Colonic mucosa (tissue), 4 donors: ENCODE measurements at regions not wholly inside any gene's neighbourhood (a gene's known extent, or its start where the extent isn't known, plus 50 kb on each side); places are given as distances from the start of the nearest gene placed in this dataset.

Experiments
- DNase-seq: peaks from one replicate; pipeline ENCODE4 v3.0.0-alpha.2; 2020
- H3K27ac ChIP-seq: fragments of 200-600 bp; one replicate; pipeline ENCODE4 v1.8.0; 2021
- H3K27me3 ChIP-seq: fragments of 200-600 bp; one replicate; pipeline ENCODE4 v1.8.0; 2021
- H3K36me3 ChIP-seq: fragments of 200-600 bp; one replicate; pipeline ENCODE4 v1.8.0; 2021
- H3K4me1 ChIP-seq: fragments of 200-600 bp; one replicate; pipeline ENCODE4 v1.8.0; 2021; ENCODE audit warnings: mild to moderate bottlenecking
- H3K4me3 ChIP-seq: fragments of 200-600 bp; one replicate; pipeline ENCODE4 v1.8.0; 2021
- H3K9ac ChIP-seq, 2 donors: one replicate each; pipeline ENCODE4 v1.7.0; 2013; ENCODE audit warnings: control low read depth in 2 of 2, low read depth in 2 of 2, low read length in 2 of 2
- H3K9me3 ChIP-seq: fragments of 200-600 bp; one replicate; pipeline ENCODE4 v1.8.0; 2021
- intact Hi-C: fragments of 100-400 bp; cut with DNase I; formaldehyde crosslinking; loops from one replicate; pipeline ENCODE4 v1.14.1; 2022
- TF ChIP-seq, protein P1 (sequence below): fragments of 200-600 bp; IDR thresholded peaks from one replicate; pipeline ENCODE4 v1.8.0; 2022; ENCODE audit warnings: antibody characterized with exemption, mild to moderate bottlenecking
- donor health status: healthy.
- donor health status: DM: no; HTN: no; CAD: no.
- donor health status: DM: no; HTN: no; CAD: no.

DNA sequence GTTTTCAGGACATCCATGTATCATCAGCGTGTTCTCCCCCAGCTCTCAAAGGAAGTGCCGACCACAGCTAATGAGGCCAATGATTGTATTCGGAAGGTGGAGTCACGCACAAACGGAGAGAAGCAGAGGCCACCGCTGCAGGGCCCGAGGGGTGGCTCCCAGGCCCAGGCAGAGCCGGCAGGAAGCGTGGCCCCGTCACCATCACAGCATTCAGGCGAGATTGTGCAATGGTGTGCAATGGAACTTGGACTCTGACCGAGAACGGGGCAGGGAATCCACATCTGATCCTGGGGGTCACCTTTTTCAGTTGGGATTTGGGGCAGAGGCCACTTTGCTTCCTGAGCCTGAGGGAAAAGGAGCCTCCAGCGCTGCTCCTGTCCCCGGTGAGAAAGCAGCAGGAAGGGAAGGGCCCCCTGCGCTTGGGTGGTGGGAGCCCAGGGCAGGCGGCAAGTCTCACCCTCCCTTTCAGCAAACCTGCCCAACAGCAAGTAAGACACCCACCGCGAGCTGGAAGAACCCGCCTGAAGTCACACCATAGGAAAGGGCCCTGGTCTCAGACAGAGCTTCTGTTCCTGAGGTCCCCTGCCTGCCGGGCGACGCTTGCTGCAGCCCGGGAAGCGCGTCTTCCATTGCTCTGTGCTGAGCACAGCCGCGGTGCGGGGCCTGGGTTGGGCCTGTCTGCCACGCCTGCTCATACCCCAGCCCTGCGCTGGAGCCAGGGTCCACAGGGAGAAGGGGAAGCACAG, 1430.7 kb downstream of the BRD1 start:
- Histone ChIP-seq H3K27ac (no peak overlapping the region), H3K27me3 (no peaks in the 10 kb centered on the region), H3K9ac (no peak overlapping the region), H3K4me3 (no peak overlapping the region), H3K36me3 (no peaks in the 10 kb centered on the region), H3K9me3 (no peaks in the 10 kb centered on the region), H3K4me1 (no peaks in the 10 kb centered on the region)
- no peak for DNase-seq
- intact Hi-C loops, result no loop called here
- TF ChIP-seq, protein P1, sequence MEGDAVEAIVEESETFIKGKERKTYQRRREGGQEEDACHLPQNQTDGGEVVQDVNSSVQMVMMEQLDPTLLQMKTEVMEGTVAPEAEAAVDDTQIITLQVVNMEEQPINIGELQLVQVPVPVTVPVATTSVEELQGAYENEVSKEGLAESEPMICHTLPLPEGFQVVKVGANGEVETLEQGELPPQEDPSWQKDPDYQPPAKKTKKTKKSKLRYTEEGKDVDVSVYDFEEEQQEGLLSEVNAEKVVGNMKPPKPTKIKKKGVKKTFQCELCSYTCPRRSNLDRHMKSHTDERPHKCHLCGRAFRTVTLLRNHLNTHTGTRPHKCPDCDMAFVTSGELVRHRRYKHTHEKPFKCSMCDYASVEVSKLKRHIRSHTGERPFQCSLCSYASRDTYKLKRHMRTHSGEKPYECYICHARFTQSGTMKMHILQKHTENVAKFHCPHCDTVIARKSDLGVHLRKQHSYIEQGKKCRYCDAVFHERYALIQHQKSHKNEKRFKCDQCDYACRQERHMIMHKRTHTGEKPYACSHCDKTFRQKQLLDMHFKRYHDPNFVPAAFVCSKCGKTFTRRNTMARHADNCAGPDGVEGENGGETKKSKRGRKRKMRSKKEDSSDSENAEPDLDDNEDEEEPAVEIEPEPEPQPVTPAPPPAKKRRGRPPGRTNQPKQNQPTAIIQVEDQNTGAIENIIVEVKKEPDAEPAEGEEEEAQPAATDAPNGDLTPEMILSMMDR, result no peak

DNA sequence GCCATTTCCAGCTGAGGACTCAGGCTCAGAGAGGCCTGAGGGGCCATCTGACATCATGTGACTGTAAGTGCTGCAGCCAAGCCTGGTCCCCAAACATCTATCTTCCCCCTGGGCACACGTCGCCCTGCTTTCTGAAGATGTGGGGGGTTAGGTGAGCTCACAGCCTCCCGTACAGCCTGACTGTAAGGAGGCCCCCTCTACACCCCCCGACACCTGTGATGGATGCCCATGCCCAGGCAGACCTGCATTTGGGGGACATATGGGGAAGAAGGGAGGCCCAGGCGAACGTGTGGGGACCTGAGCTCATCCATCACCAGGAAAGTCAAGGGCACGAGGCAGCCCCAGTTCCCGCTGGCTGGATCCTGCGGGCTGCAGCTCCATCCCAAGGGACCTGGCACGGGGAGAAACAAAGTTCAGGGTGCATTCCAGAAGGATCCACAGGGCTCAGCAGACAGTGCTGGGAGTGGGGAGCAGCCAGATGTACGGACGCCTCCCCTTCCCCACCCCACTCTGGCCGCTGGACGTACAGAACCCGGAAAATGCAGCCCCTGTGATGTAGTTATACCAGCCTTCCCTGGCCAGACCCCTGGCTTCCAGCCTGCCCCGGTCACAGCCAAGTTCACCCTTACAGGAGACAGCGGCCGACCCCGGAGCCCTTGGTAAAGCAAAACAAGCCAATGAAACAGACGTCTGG, 1431.4 kb downstream of the BRD1 start:
- intact Hi-C loops, result no loop called here
- DNase-seq, result no peak

DNA sequence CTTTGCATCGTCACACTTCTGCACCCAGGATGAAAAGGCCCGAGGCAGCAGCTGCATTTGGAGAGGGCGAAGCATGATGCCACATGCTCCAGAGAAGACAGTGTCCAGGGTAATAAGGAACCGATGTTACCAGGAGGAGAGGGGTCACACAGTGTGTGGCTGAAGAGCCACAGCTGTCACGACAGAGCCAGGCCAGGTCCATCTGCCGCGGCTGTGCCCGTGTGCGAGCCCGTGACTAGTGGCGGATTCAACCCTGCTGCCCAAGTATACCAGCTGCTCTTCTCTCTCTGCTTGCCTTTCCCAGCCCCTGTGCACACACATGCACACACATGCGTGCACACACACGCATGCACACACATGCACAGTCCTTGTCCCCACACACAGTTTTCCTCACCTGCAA, 1432.5 kb downstream of the BRD1 start:
- no peak overlapping the region for H3K9ac ChIP-seq
- DNase-seq, result no peak
- no peaks in the 10 kb centered on the region for H3K36me3 ChIP-seq
- H3K9me3 ChIP-seq, result no peaks in the 10 kb centered on the region
- H3K4me3 ChIP-seq, result no peak overlapping the region
- H3K27ac ChIP-seq, result no peak overlapping the region
- TF ChIP-seq, protein P1, result no peak
- H3K4me1 ChIP-seq, result no peaks in the 10 kb centered on the region
- intact Hi-C loops, result no loop called here
- no peaks in the 10 kb centered on the region for H3K27me3 ChIP-seq

More for the DNA sequence above, 1431.4 kb downstream of the BRD1 start:
- Histone ChIP-seq H3K4me3 (no peak overlapping the region), H3K9ac (no peak overlapping the region), H3K27me3 (no peaks in the 10 kb centered on the region), H3K27ac (no peak overlapping the region), H3K36me3 (no peaks in the 10 kb centered on the region), H3K4me1 (no peaks in the 10 kb centered on the region), H3K9me3 (no peaks in the 10 kb centered on the region)
- TF ChIP-seq, protein P1, result no peak

DNA sequence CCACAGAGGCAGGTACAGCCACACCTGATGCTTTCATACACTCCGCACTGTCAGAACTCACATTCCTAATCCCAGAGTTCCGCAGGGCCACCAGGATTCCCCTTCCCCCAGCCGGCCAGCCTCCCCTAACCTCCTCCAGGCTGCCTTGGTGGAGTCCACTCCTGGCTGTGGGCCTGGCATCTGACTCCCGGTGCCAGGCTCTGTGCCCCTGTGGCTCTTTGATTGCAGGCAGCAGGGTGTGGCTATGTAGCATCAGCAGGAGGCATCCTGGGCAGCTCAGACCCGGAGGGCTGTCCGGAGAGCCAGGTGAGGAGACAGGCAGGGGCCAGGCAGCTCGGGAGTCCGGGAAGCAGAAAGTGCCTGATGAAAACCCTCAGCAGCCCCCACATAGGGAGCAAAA, 1432.9 kb downstream of the BRD1 start:
- H3K36me3 ChIP-seq, result no peaks in the 10 kb centered on the region
- H3K9me3 ChIP-seq, result no peaks in the 10 kb centered on the region
- no peak overlapping the region for H3K9ac ChIP-seq
- H3K4me3 ChIP-seq, result no peak overlapping the region
- TF ChIP-seq, protein P1, result no peak
- H3K27ac ChIP-seq, result no peak overlapping the region
- DNase-seq, result no peak
- no peaks in the 10 kb centered on the region for H3K27me3 ChIP-seq
- intact Hi-C loops, result no loop called here
- H3K4me1 ChIP-seq, result no peaks in the 10 kb centered on the region

DNA sequence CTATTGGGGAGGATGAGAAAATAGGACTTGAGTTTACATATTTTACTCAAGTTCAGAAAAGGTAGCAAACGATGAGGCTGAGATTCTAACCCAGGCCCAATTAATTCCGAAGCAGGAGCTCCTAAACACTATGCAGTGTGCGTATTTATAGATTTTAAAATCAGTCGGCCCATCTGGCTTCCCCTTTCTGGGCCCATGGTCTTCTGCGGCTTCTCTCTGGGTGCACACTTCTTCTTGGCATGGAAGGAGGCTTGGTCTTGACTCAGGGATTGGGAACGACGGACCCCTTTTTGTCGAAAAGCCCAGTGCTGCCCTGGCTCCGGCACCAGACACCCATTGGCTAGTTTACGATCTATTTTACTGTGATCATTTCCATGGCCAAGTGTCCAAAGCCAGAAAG, 1433.8 kb downstream of the BRD1 start:
- TF ChIP-seq, protein P1, result no peak
- Histone ChIP-seq H3K9ac (no peak overlapping the region), H3K4me1 (no peaks in the 10 kb centered on the region), H3K36me3 (no peaks in the 10 kb centered on the region), H3K27me3 (no peaks in the 10 kb centered on the region), H3K4me3 (no peak overlapping the region), H3K27ac (no peak overlapping the region), H3K9me3 (no peaks in the 10 kb centered on the region)
- intact Hi-C loops, result no loop called here
- DNase-seq, result no peak
